Fibroblast of the aortic adventitia (primary cell): ENCODE measurements at regions not wholly inside any gene's neighbourhood (a gene's known extent, or its start where the extent isn't known, plus 50 kb on each side); places are given as distances from the start of the nearest gene placed in this dataset.

ENCODE experiments used
- DNase-seq: peaks from one replicate; pipeline ENCODE4 v3.0.0-alpha.2; 2010; ENCODE audit warnings: low read depth
- H3K4me3 ChIP-seq: 2 replicates; pipeline ENCODE4 v1.5.1; 2011; ENCODE audit warnings: low read depth, mild to moderate bottlenecking, control low read depth, low read length, moderate library complexity
- TF ChIP-seq, protein P1 (sequence below): IDR thresholded peaks from 2 replicates; pipeline ENCODE4 v1.5.1; 2011; ENCODE audit warnings: mild to moderate bottlenecking, low read length, control low read depth, inconsistent platforms; ENCODE audit not compliant: insufficient read depth

DNA sequence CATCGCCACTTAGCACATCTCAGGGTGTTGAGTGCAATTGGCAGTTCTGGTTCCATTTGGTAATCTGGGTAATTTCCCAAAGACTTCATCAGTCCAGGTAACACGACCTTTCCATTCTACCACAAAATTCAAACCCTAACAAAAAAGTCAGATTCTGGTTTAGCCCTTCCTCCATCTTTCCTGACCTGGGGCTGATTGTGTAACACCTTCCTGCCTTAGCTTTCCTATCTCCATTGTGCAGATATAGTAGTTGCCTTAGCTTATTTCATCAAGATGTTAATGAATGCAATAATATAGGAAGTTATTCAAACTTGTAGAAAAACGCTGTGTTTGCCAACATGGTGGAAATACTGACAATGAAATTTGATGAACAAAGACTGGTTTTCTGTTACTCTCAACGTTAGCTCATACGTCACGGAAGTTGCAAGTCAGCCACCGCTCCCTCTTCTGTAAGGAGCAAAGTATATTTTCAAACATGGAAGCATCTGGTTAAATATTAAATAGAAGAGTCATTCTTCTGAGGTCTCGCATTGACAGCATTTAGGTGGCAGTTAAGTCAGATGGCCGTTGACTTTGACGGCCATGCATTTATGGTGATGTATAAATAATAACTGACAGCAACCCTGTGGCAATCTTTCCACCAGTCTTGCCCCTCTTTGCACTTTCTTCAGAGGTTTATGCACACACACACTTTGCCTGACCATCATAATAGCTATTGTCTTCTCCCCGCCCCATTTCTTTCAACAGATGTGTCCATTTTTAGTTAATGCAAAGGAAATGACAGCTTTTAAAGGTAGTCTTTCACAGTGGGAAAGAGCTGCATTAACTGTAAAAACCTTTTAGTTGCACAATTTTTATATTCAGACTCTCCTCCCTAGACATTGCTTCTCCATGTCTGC is 205.1 kb upstream of the BMPER start:
- TF ChIP-seq, protein P1, sequence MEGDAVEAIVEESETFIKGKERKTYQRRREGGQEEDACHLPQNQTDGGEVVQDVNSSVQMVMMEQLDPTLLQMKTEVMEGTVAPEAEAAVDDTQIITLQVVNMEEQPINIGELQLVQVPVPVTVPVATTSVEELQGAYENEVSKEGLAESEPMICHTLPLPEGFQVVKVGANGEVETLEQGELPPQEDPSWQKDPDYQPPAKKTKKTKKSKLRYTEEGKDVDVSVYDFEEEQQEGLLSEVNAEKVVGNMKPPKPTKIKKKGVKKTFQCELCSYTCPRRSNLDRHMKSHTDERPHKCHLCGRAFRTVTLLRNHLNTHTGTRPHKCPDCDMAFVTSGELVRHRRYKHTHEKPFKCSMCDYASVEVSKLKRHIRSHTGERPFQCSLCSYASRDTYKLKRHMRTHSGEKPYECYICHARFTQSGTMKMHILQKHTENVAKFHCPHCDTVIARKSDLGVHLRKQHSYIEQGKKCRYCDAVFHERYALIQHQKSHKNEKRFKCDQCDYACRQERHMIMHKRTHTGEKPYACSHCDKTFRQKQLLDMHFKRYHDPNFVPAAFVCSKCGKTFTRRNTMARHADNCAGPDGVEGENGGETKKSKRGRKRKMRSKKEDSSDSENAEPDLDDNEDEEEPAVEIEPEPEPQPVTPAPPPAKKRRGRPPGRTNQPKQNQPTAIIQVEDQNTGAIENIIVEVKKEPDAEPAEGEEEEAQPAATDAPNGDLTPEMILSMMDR, result no peak
- H3K4me3 ChIP-seq, result no peak overlapping the region
- DNase-seq, result no peak

DNA sequence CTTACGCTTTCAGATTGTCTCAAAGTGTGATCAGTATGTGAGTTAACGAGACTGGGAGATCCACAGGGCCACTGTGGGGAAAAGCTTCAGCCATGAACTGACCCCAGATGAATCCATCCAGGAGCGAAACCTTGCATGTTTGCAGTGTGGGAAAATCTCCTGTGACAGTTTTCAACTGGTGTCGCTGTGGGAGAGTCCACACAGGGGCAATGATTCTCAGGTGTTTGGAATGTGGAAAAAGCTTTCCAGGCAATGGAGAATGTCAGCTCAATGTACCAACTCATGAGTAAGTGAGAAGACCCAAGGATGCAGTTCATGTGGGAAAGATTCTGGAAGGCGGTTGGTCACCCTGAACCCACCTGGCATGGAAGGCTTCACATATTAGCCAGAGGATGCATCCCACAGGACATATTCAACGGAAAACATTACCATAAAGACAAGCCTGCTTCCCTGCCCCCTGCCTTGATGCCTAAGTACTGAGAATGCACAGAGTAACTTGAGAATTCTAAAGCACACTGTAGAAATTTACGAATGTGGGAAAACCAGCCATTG is 204.1 kb upstream of the BMPER start:
- TF ChIP-seq, protein P1, result no peak
- no peak overlapping the region for H3K4me3 ChIP-seq
- DNase-seq, result no peak

DNA sequence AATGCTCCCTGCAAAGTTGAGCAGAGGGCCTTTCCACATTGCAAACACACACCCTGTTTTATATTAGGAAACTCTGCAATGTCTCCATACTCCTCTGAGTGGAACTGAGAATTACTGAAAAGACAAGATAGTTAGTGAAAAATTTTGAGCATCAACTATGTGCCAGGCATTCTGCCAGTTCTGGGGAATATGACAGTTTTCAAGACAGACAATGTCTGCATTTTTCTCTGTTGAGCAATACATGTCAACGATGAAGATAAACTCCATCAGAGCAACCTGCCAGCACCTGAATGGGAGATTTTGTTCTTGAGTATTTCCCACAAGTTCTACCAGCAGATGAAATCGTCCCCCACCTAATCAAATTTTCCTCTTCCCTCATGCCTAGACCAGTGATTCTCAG is 203.4 kb upstream of the BMPER start:
- DNase-seq, result no peak
- TF ChIP-seq, protein P1, result no peak
- no peak overlapping the region for H3K4me3 ChIP-seq

DNA sequence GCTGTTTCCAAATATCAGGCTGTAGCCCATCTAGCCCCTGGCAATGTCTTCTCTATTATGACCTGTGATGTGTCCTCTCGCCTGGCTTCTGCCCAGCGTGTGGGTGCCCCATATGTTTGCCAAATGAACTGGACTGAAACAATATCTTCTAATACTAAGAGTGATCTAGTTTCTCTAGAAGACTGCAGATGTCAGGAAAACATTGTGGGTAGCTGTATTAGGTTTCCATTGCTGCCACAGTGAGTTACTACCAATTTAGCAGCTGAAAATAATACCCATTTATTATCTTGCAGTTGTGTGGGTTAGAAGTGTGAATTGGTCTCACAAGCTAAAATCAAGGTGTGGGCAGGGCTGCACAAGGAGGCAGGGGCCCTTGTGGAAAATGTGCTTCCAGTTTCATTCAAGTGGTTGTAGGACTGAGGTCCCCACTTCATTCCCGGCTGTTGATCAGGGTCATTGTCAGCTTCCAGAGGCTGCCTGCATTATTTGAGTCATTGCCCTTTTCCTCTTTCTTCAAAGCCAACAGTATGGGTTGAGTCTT is 202.8 kb upstream of the BMPER start:
- H3K4me3 ChIP-seq, result no peak overlapping the region
- TF ChIP-seq, protein P1, result no peak
- no peak for DNase-seq

DNA sequence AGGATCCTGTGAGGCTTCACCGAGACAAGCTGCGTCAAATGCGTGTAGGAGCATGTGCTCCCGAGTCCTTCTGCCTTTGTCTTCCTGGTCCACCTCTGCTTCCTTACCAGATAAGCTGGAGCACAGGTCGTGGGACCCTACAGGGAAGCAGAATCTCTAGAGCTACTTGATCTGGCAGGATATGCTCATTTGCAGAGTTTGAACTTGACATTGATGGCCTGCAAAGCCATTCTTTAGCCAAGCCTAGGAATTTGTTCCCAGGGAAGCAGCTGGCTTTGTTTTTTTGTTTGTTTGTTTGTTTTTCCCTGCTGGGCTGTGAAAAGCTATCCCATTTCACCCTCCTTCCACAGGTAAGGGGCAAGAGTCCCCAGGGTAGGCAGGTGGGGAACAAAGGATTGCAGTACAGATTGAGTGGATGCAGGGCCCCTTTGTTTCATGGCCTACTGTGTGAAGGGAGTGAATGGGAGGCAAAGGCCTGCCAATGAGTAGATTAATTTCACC is 200.0 kb upstream of the BMPER start:
- TF ChIP-seq, protein P1, result no peak
- H3K4me3 ChIP-seq, result no peak overlapping the region
- DNase-seq, result no peak

DNA sequence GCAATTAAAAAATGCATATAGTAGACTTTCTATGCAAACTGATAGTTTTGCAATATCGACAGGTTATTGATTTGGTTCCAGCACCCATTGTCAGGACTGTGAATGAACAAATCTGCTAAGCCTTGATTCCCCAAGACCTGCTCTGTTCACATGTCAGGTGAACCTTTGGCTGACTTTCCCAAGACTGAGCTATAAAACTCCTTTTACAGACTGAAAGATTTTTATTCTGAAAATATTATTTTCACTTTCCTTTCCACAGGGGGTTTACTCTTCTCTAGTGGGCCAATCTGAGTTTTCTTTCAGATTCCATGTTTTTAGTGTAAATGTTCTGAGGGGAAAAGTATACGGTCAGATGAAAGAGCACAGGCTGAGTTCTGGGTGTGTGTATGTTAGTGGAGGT is 199.2 kb upstream of the BMPER start:
- H3K4me3 ChIP-seq, result no peak overlapping the region
- DNase-seq, result no peak
- TF ChIP-seq, protein P1, result no peak
